T-helper 1 cell (primary cell): ENCODE measurements at regions not wholly inside any gene's neighbourhood (a gene's known extent, or its start where the extent isn't known, plus 50 kb on each side); places are given as distances from the start of the nearest gene placed in this dataset.

ENCODE experiments used
- DNase-seq, 5 donors: peaks; one replicate each; pipeline ENCODE4 v3.0.0-alpha.2; 2012 to 2020

- DNase-seq = no peak
These were observed 54.5 kb upstream of the ME3 start for GRCh38 chr11:86726770-86727504.

GRCh38 chr11:86726118-86726753, 53.8 kb upstream of the ME3 start:
- DNase-seq = no peak

GRCh38 chr11:86724137-86724536, 51.7 kb upstream of the ME3 start:
- no peak for DNase-seq

GRCh38 chr11:86723281-86723680, 50.9 kb upstream of the ME3 start:
- no peak for DNase-seq

- DNase-seq = no peak
These were observed 50.3 kb upstream of the ME3 start for GRCh38 chr11:86722748-86723147.
